ENCODE measurements at regions not wholly inside any gene's neighbourhood (a gene's known extent, or its start where the extent isn't known, plus 50 kb on each side); places are given as distances from the start of the nearest gene placed in this dataset.

GRCh38 chr13:40342461-40342860 is 324.0 kb downstream of the FOXO1 start:
- TF ChIP-seq, protein P1, sequence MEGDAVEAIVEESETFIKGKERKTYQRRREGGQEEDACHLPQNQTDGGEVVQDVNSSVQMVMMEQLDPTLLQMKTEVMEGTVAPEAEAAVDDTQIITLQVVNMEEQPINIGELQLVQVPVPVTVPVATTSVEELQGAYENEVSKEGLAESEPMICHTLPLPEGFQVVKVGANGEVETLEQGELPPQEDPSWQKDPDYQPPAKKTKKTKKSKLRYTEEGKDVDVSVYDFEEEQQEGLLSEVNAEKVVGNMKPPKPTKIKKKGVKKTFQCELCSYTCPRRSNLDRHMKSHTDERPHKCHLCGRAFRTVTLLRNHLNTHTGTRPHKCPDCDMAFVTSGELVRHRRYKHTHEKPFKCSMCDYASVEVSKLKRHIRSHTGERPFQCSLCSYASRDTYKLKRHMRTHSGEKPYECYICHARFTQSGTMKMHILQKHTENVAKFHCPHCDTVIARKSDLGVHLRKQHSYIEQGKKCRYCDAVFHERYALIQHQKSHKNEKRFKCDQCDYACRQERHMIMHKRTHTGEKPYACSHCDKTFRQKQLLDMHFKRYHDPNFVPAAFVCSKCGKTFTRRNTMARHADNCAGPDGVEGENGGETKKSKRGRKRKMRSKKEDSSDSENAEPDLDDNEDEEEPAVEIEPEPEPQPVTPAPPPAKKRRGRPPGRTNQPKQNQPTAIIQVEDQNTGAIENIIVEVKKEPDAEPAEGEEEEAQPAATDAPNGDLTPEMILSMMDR (IDR thresholded peaks at IDR 0.05) = no peak
- no peak for TF ChIP-seq POLR2AphosphoS5 (IDR thresholded peaks at IDR 0.05)
- no peak for TF ChIP-seq POLR2A (IDR thresholded peaks at IDR 0.05)
- no peak for TF ChIP-seq EP300 (IDR thresholded peaks at IDR 0.05)
